NB4 (cell line): ENCODE measurements at regions not wholly inside any gene's neighbourhood (a gene's known extent, or its start where the extent isn't known, plus 50 kb on each side); places are given as distances from the start of the nearest gene placed in this dataset.

ENCODE experiments used
- DNase-seq: peaks from one replicate; pipeline ENCODE4 v3.0.0; 2010; ENCODE audit warnings: low read depth
- H3K4me3 ChIP-seq: one replicate; pipeline ENCODE4 v1.5.1; 2011; ENCODE audit warnings: mild to moderate bottlenecking, low read depth, low read length, moderate library complexity
- CTCF ChIP-seq: IDR thresholded peaks from one replicate; pipeline ENCODE4 v1.5.1; 2012; ENCODE audit warnings: low read depth, low read length
- MAX ChIP-seq: IDR thresholded peaks from 2 replicates; pipeline ENCODE4 v1.6.1; 2011; ENCODE audit warnings: low read depth, low read length
- MYC ChIP-seq: IDR thresholded peaks from 2 replicates; pipeline ENCODE4 v1.6.1; 2011; ENCODE audit warnings: low read depth, low read length
- POLR2A ChIP-seq: IDR thresholded peaks from 2 replicates; pipeline ENCODE4 v1.6.1; 2011; ENCODE audit warnings: mild to moderate bottlenecking; ENCODE audit not compliant: insufficient read length; ENCODE audit errors: extremely low read depth

GRCh38 chr20:57079031-57080005 is 187.1 kb downstream of the BMP7 start:
- DNase-seq, result no peak

GRCh38 chr20:57080796-57081195 is 185.6 kb downstream of the BMP7 start:
- no peak for TF ChIP-seq MAX
- TF ChIP-seq CTCF, result peak; percentile 9
- no peak overlapping the region for H3K4me3 ChIP-seq
- DNase-seq, result no peak

More at GRCh38 chr20:57079031-57080005, 187.1 kb downstream of the BMP7 start:
- no peak overlapping the region for H3K4me3 ChIP-seq
- no peak for TF ChIP-seq CTCF
- no peak for TF ChIP-seq MAX
- TF ChIP-seq POLR2A, result no peak
- no peak for TF ChIP-seq MYC

- TF ChIP-seq POLR2A (no peak), CTCF (no peak), MYC (no peak), MAX (no peak)
- DNase-seq, result no peak
- no peak overlapping the region for H3K4me3 ChIP-seq
Observed at GRCh38 chr20:57082357-57082945, 184.0 kb downstream of the BMP7 start.

- no peak for TF ChIP-seq MAX
- no peak for TF ChIP-seq MYC
- no peak for TF ChIP-seq POLR2A
- no peak for TF ChIP-seq CTCF
- DNase-seq, result no peak
- no peak overlapping the region for H3K4me3 ChIP-seq
Observed at GRCh38 chr20:57083072-57083471, 183.4 kb downstream of the BMP7 start.

GRCh38 chr20:57086066-57086465 is 180.4 kb downstream of the BMP7 start:
- H3K4me3 ChIP-seq, result no peak overlapping the region
- no peak for TF ChIP-seq CTCF
- TF ChIP-seq MYC, result no peak
- TF ChIP-seq MAX, result no peak
- TF ChIP-seq POLR2A, result no peak
- no peak for DNase-seq
